HepG2 (cell line): ENCODE measurements at regions not wholly inside any gene's neighbourhood (a gene's known extent, or its start where the extent isn't known, plus 50 kb on each side); places are given as distances from the start of the nearest gene placed in this dataset.

Experiments
- ATAC-seq: fragments of 200-7000 bp; cut with Tn5 transposase; 3 replicates; pipeline ENCODE4 v1.9.1; 2020; ENCODE audit warnings: mild to moderate bottlenecking, moderate library complexity
- BruUV-seq: library from RNA; stranded (reverse); fragments of 400-500 nt; replicated peaks from 2 replicates; lab custom pipeline; 2021; lab: Mats Ljungman, UMichigan
- CTCF ChIA-PET: fragments of 300-600 bp; formaldehyde crosslinking; extraction: SDS; loops from one replicate; lab custom pipeline; 2021; ENCODE audit warnings: low total read pairs, inconsistent platforms, low intra/inter-chr PET ratio; lab: Yijun Ruan, JAX
- POLR2A ChIA-PET: fragments of 350-600 bp; sonication (Branson Sonifier 250); formaldehyde crosslinking; loops from one replicate; lab custom pipeline; 2020; ENCODE audit warnings: antibody characterized with exemption, inconsistent platforms; lab: Yijun Ruan, JAX
- DNase-seq: peaks from one replicate; pipeline ENCODE4 v3.0.0-alpha.2; 2015; ENCODE audit warnings: low spot score
- FAIRE-seq: peaks from 3 replicates; lab custom pipeline; 2011; peaks lifted over from hg19 to GRCh38; lab: Jason Lieb, UNC
- H2AFZ ChIP-seq: one replicate; pipeline ENCODE4 v1.6.1; 2011; ENCODE audit warnings: low read length, inconsistent platforms
- H3K27ac ChIP-seq: fragments of 300-600 bp; 3 replicates; pipeline ENCODE4 v1.8.0; 2011; ENCODE audit warnings: mixed run types, mild to moderate bottlenecking, mixed read lengths, low read length, inconsistent platforms; ENCODE audit not compliant: insufficient read depth; ENCODE audit errors: extremely low read length
- H3K27me3 ChIP-seq, 2 experiments: fragments of 200-600 bp in 1 of 2; 2 replicates in 1 of 2; 3 replicates in 1 of 2; pipeline versions ENCODE4 v1.6.0 to v1.8.0; 2011; ENCODE audit warnings: low read length in 2 of 2, mild to moderate bottlenecking in 2 of 2, moderate library complexity in 2 of 2, inconsistent platforms in 1 of 2; ENCODE audit not compliant: insufficient read depth in 2 of 2, control insufficient read depth in 1 of 2
- H3K36me3 ChIP-seq, 2 experiments: fragments of 200-600 bp in 1 of 2; replicated peaks in 1 of 2; 2 replicates in 1 of 2; 3 replicates in 1 of 2; pipeline versions ENCODE4 v1.5.1 to v1.8.0; 2011; ENCODE audit warnings: low read length in 2 of 2, inconsistent platforms in 1 of 2; ENCODE audit not compliant: insufficient read depth in 2 of 2, control insufficient read depth in 1 of 2
- H3K4me1 ChIP-seq: 2 replicates; pipeline ENCODE4 v1.5.1; 2012; ENCODE audit warnings: low read length, inconsistent platforms; ENCODE audit not compliant: insufficient read depth
- H3K4me2 ChIP-seq: 2 replicates; pipeline ENCODE4 v1.6.0; 2011; ENCODE audit warnings: low read depth, low read length, inconsistent platforms
- H3K4me3 ChIP-seq, 3 experiments: fragments of 200-600 bp in 1 of 3; sonication (generic), shearing (Covaris generic) in 1 of 3; replicated peaks in 1 of 3; 2 replicates each; pipeline ENCODE4 v1.5.1; 2011 to 2016; ENCODE audit warnings: low read length in 3 of 3, inconsistent platforms in 2 of 3, low read depth in 2 of 3, mild to moderate bottlenecking in 2 of 3, control low read depth in 1 of 3, mixed read lengths in 1 of 3; ENCODE audit not compliant: insufficient read depth in 1 of 3
- H3K79me2 ChIP-seq: one replicate; pipeline ENCODE4 v1.6.1; 2011; ENCODE audit warnings: low read length, inconsistent platforms; ENCODE audit not compliant: insufficient read depth
- H3K9ac ChIP-seq: 2 replicates; pipeline ENCODE4 v1.6.0; 2011; ENCODE audit warnings: mild to moderate bottlenecking, low read depth, low read length, inconsistent platforms; ENCODE audit not compliant: insufficient read depth
- H3K9me3 ChIP-seq: 2 replicates; pipeline ENCODE4 v1.5.1; 2012; ENCODE audit warnings: mild to moderate bottlenecking, low read length
- H4K20me1 ChIP-seq: 2 replicates; pipeline ENCODE4 v1.6.0; 2011; ENCODE audit warnings: inconsistent platforms, mild to moderate bottlenecking, low read length, moderate library complexity; ENCODE audit not compliant: insufficient read depth
- DR1 ChIP-seq: sonication (generic); formaldehyde crosslinking; IDR thresholded peaks from 2 replicates; pipeline ENCODE4 v1.8.0; 2021; ENCODE audit warnings: mild to moderate bottlenecking, missing genetic modification reagents, inconsistent platforms
- EHMT2 ChIP-seq: fragments of 200-600 bp; sonication (generic); IDR thresholded peaks from 2 replicates; pipeline ENCODE4 v1.7.0; 2017; ENCODE audit warnings: antibody characterized with exemption, low read depth, low read length, borderline replicate concordance
- FIP1L1 ChIP-seq: fragments of 200-400 bp; formaldehyde crosslinking; IDR thresholded peaks from 2 replicates; pipeline ENCODE4 v1.6.1; 2018; ENCODE audit warnings: low read depth, mild to moderate bottlenecking, low read length, moderate library complexity, borderline replicate concordance; ENCODE audit not compliant: insufficient read depth
- GTF2F1 ChIP-seq: fragments of 150-350 bp; IDR thresholded peaks from 2 replicates; pipeline ENCODE4 v1.6.1; 2014; ENCODE audit warnings: low read length
- HNF4G ChIP-seq, 2 experiments: sonication (generic) in 1 of 2; formaldehyde crosslinking in 1 of 2; IDR thresholded peaks; 2 replicates each; pipeline versions ENCODE4 v1.4.0 to v1.6.1; 2011 to 2020; ENCODE audit warnings: borderline replicate concordance in 2 of 2, low read depth in 2 of 2, mild to moderate bottlenecking in 2 of 2, low read length in 1 of 2, missing genetic modification reagents in 1 of 2, moderate library complexity in 1 of 2
- JARID2 ChIP-seq: sonication (generic); formaldehyde crosslinking; IDR thresholded peaks from 2 replicates; pipeline ENCODE4 v1.8.1; 2023; ENCODE audit warnings: missing genetic modification reagents, inconsistent platforms; ENCODE audit not compliant: insufficient replicate concordance
- KDM1A ChIP-seq: IDR thresholded peaks from 2 replicates; pipeline ENCODE4 v1.6.1; 2016; ENCODE audit warnings: missing compliant biosample characterization
- SAFB2 ChIP-seq: sonication (generic); formaldehyde crosslinking; IDR thresholded peaks from 2 replicates; pipeline ENCODE4 v1.5.1; 2020; ENCODE audit warnings: missing genetic modification reagents, low read depth, mild to moderate bottlenecking, borderline replicate concordance
- SOX13 ChIP-seq, 3 experiments: fragments of 450-650 bp in 1 of 3; sonication (generic) in 1 of 3; formaldehyde crosslinking in 1 of 3; IDR thresholded peaks in 2 of 3; conservative IDR thresholded peaks in 1 of 3; 2 replicates each; pipeline versions ENCODE4 v1.5.0 to v1.6.1; 2016 to 2020; ENCODE audit warnings: antibody characterized with exemption in 1 of 3, mild to moderate bottlenecking in 1 of 3, missing compliant biosample characterization in 1 of 3, missing genetic modification reagents in 1 of 3, moderate library complexity in 1 of 3
- ZFAT ChIP-seq: sonication (generic); formaldehyde crosslinking; conservative IDR thresholded peaks from 2 replicates; pipeline ENCODE4 v1.8.1; 2023; ENCODE audit warnings: missing genetic modification reagents, inconsistent platforms
- ZNF501 ChIP-seq: sonication (generic); formaldehyde crosslinking; IDR thresholded peaks from 2 replicates; pipeline ENCODE4 v1.5.1; 2020; ENCODE audit warnings: mild to moderate bottlenecking, moderate library complexity, missing genetic modification reagents
- ZNF563 ChIP-seq: sonication (generic); formaldehyde crosslinking; IDR thresholded peaks from 2 replicates; pipeline ENCODE4 v1.8.0; 2022; ENCODE audit warnings: mild to moderate bottlenecking, moderate library complexity, missing genetic modification reagents
- ZNF567 ChIP-seq: sonication (generic); formaldehyde crosslinking; IDR thresholded peaks from 2 replicates; pipeline ENCODE4 v1.8.1; 2023; ENCODE audit warnings: mild to moderate bottlenecking, missing genetic modification reagents, borderline replicate concordance
- WGBS: methylation state at CpG from one replicate; pipeline ENCODE4 v1.1.6; 2017; ENCODE audit warnings: low lambda C conversion rate; 5-methylcytosine and 5-hydroxymethylcytosine counted together
- in situ Hi-C: cut with HindIII; loops from 2 replicates; pipeline ENCODE4 v1.10.0; 2017; ENCODE audit warnings: low pct_unique_long_range_greater_than_20kb; ENCODE audit not compliant: extremely low pct_ligation_motif_present
- intact Hi-C: fragments of 100-400 bp; cut with micrococcal nuclease; formaldehyde crosslinking; loops from one replicate; pipeline ENCODE4 v1.10.0; 2022; ENCODE audit not compliant: unreplicated experiment
- TF ChIP-seq, protein P1 (sequence below): IDR thresholded peaks from 2 replicates; pipeline ENCODE4 v1.6.1; 2018; ENCODE audit warnings: missing genetic modification reagents, mild to moderate bottlenecking, missing compliant biosample characterization
- TF ChIP-seq, protein P2 (sequence below): sonication (generic); formaldehyde crosslinking; IDR thresholded peaks from 2 replicates; pipeline ENCODE4 v1.5.1; 2020; ENCODE audit warnings: mild to moderate bottlenecking, missing genetic modification reagents, borderline replicate concordance
- TF ChIP-seq, protein P3 (sequence below): fragments of 450-650 bp; IDR thresholded peaks from 2 replicates; pipeline ENCODE4 v1.6.1; 2017; ENCODE audit warnings: mild to moderate bottlenecking

DNA sequence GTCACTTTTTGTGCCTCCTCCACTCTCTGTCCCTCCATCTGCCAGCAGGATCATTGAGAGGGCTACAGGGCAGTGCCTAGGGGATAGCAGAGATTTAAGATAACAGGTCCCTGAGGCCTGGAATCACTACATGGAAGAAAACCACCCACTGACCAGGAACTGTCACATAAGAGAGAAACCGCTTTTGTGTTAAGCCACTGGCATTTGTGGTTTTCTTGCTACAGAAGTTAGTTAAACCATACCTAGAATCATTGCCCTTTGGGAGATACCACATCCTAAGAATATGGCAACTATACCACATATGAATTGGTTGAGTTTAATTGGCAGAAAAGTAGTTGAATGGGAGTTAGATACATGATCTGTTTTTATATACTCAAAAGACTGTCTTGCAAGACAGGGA lies 112.8 kb upstream of the LPP start:
- Histone ChIP-seq H3K4me3 (no peak overlapping the region), H4K20me1 (no peaks in the 10 kb centered on the region), H3K79me2 (no peaks in the 10 kb centered on the region), H3K9me3 (no peaks in the 10 kb centered on the region), H2AFZ (no peak overlapping the region), H3K36me3 (no peaks in the 10 kb centered on the region), H3K27ac (no peak overlapping the region), H3K4me1 (peaks cover 49% of the 10 kb centered on the region), H3K9ac (no peak overlapping the region), H3K27me3 (no peaks in the 10 kb centered on the region), H3K4me2 (no peak overlapping the region)
- ChIA-PET POLR2A (no interaction called here), CTCF (no interaction called here)
- in situ Hi-C loops (loop anchor here (10.0 kb wide), 1 partner anchor 914 kb away; no protein-coding TSS in a partner anchor), intact Hi-C loops (no loop called here)
- DNase-seq, result no peak
- no peak for ATAC-seq
- 100% methylated on average over 1 of the region's 1 CpG for WGBS
- BruUV-seq, result no TSS peak
- FAIRE-seq, result no peak
- TF ChIP-seq DR1 (CRISPR knock-in tag) (no peak), FIP1L1 (no peak), GTF2F1 (no peak), SAFB2 (no peak), JARID2 (CRISPR knock-in tag) (no peak), EHMT2 (no peak), ZNF563 (CRISPR knock-in tag) (no peak), ZNF567 (CRISPR knock-in tag) (no peak), SOX13 (IDR thresholded peaks at IDR 0.05) (no peak), SOX13 (CRISPR knock-in tag; conservative IDR thresholded peaks at IDR 0.05 in 1 of 2, IDR thresholded peaks at IDR 0.05 in 1 of 2) (no peak), HNF4G (IDR thresholded peaks at IDR 0.05; ENCODE audit: borderline replicate concordance, low read depth, low read length) (no peak), HNF4G (CRISPR knock-in tag; IDR thresholded peaks at IDR 0.05; ENCODE audit: borderline replicate concordance, low read depth) (no peak), KDM1A (CRISPR knock-in tag) (no peak), ZFAT (CRISPR knock-in tag) (no peak), ZNF501 (no peak)
- TF ChIP-seq, protein P1, sequence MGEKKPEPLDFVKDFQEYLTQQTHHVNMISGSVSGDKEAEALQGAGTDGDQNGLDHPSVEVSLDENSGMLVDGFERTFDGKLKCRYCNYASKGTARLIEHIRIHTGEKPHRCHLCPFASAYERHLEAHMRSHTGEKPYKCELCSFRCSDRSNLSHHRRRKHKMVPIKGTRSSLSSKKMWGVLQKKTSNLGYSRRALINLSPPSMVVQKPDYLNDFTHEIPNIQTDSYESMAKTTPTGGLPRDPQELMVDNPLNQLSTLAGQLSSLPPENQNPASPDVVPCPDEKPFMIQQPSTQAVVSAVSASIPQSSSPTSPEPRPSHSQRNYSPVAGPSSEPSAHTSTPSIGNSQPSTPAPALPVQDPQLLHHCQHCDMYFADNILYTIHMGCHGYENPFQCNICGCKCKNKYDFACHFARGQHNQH, result no peak
- TF ChIP-seq, protein P2, sequence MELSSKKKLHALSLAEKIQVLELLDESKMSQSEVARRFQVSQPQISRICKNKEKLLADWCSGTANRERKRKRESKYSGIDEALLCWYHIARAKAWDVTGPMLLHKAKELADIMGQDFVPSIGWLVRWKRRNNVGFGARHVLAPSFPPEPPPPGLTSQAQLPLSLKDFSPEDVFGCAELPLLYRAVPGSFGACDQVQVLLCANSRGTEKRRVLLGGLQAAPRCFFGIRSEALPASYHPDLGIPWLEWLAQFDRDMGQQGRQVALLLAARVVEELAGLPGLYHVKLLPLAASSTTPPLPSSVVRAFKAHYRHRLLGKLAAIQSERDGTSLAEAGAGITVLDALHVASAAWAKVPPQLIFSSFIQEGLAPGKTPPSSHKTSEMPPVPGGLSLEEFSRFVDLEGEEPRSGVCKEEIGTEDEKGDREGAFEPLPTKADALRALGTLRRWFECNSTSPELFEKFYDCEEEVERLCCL (CRISPR knock-in tag), result no peak
- TF ChIP-seq, protein P3, sequence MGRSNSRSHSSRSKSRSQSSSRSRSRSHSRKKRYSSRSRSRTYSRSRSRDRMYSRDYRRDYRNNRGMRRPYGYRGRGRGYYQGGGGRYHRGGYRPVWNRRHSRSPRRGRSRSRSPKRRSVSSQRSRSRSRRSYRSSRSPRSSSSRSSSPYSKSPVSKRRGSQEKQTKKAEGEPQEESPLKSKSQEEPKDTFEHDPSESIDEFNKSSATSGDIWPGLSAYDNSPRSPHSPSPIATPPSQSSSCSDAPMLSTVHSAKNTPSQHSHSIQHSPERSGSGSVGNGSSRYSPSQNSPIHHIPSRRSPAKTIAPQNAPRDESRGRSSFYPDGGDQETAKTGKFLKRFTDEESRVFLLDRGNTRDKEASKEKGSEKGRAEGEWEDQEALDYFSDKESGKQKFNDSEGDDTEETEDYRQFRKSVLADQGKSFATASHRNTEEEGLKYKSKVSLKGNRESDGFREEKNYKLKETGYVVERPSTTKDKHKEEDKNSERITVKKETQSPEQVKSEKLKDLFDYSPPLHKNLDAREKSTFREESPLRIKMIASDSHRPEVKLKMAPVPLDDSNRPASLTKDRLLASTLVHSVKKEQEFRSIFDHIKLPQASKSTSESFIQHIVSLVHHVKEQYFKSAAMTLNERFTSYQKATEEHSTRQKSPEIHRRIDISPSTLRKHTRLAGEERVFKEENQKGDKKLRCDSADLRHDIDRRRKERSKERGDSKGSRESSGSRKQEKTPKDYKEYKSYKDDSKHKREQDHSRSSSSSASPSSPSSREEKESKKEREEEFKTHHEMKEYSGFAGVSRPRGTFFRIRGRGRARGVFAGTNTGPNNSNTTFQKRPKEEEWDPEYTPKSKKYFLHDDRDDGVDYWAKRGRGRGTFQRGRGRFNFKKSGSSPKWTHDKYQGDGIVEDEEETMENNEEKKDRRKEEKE, result no peak
- TF ChIP-seq, all 625 proteins: peak for 0
